ENCODE measurements at regions not wholly inside any gene's neighbourhood (a gene's known extent, or its start where the extent isn't known, plus 50 kb on each side); places are given as distances from the start of the nearest gene placed in this dataset.

DNA sequence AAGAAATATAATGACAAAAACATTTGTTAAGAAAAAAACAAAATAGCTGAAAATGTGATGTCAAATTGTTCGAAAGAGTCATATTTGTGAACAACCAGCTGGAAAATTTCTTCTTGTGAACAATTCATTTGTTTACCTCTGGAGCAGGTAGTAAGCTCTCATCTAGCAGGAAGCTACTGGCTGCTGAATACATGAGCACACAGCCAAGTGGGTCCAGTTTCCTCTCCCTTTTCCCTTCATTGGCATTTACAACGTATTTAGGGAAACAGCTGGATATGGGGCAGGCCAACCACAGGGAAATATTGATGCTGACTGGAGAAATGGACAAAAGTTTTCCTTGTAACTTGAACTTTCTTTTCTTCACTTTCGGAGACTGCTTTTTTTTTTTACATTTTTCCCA is 1354.7 kb upstream of the EPHA6 start:
- no peaks in the 10 kb centered on the region for H3K27me3 ChIP-seq (ENCODE audit: control insufficient read depth, insufficient read depth, low read length, poor library complexity, severe bottlenecking)
- H3K36me3 ChIP-seq (ENCODE audit: control insufficient read depth, insufficient read depth, low read length) = no peaks in the 10 kb centered on the region
- H3K4me1 ChIP-seq (ENCODE audit: control insufficient read depth, insufficient read depth, low read length) = no peaks in the 10 kb centered on the region
- no peak overlapping the region for H3K27ac ChIP-seq (ENCODE audit: insufficient read depth, low read depth, low read length, poor library complexity, severe bottlenecking)
- no peak overlapping the region for H3K4me3 ChIP-seq (ENCODE audit: insufficient read depth, low read depth, low read length)
- no peaks in the 10 kb centered on the region for H3K9me3 ChIP-seq (ENCODE audit: control insufficient read depth, low read length)
- 89 to 91% methylated on average over 3 of the region's 3 CpGs for WGBS, 2 experiments

DNA sequence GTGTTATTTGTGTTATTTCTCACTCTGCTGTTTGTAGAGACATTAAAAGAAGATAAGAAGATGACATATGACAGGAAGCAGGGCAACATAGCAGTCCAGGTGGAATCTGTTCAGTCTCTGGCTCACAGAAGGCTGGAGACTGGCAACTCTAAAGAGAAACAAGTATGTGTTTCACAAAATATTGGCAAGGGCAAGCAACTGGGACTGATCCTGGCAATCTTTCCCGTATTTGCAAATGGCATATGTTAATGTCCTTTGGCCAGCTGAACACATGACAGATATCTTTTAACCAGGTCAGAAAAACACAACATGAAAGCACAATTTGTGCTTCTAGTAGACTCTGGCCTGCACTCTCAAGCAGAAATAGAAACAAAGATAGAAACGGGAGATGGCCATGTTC is 1354.1 kb upstream of the EPHA6 start:
- Histone ChIP-seq H3K4me3 (ENCODE audit: insufficient read depth, low read depth, low read length) (no peak overlapping the region), H3K27me3 (ENCODE audit: control insufficient read depth, insufficient read depth, low read length, poor library complexity, severe bottlenecking) (no peaks in the 10 kb centered on the region), H3K36me3 (ENCODE audit: control insufficient read depth, insufficient read depth, low read length) (no peaks in the 10 kb centered on the region), H3K4me1 (ENCODE audit: control insufficient read depth, insufficient read depth, low read length) (no peaks in the 10 kb centered on the region), H3K9me3 (ENCODE audit: control insufficient read depth, low read length) (no peaks in the 10 kb centered on the region), H3K27ac (ENCODE audit: insufficient read depth, low read depth, low read length, poor library complexity, severe bottlenecking) (no peak overlapping the region)
- 87 to 97% methylated on average over 2 of the region's 2 CpGs for WGBS, 2 experiments

DNA sequence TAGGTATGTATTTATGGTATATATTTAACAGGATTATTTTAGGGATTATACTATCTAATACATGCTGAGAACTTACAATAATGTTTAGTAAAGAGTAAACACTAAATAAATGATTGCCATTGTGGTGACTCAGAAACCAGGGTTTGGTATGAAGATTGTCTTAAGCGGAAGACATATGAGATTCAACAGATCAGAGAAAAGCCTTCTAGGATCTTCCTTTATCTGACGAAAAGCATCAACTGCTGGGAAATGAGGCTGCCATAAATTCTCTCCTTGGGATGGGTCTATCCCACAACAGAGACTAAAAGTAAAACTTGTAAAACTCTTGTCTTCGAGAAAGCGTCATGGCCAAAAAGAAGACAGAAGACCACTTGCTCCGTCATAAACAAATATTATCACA is 1352.2 kb upstream of the EPHA6 start:
- Histone ChIP-seq H3K36me3 (ENCODE audit: control insufficient read depth, insufficient read depth, low read length) (no peaks in the 10 kb centered on the region), H3K27me3 (ENCODE audit: control insufficient read depth, insufficient read depth, low read length, poor library complexity, severe bottlenecking) (no peaks in the 10 kb centered on the region), H3K4me3 (ENCODE audit: insufficient read depth, low read depth, low read length) (no peak overlapping the region), H3K9me3 (ENCODE audit: control insufficient read depth, low read length) (no peaks in the 10 kb centered on the region), H3K4me1 (ENCODE audit: control insufficient read depth, insufficient read depth, low read length) (no peaks in the 10 kb centered on the region), H3K27ac (ENCODE audit: insufficient read depth, low read depth, low read length, poor library complexity, severe bottlenecking) (no peak overlapping the region)
- 73 to 75% methylated on average over 5 of the region's 5 CpGs for WGBS, 2 experiments

DNA sequence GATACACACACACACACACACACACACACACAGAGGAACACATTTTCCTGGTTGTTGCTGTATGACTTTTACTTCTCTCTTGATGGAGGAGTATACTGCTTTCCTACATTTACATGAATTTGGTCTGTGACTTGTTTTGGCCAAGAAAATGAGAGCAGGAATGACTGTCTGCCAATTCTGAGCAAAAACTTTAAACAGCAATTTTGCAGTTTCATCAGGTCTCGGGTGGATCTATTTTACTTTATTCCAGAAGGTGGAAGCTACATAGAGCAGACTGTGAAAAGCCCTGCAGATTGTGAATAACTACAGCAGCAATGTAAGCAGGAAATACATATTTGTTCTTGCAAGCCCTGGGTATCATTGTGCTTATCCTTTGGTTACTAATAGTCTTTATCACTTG is 1350.0 kb upstream of the EPHA6 start:
- no peak overlapping the region for H3K27ac ChIP-seq (ENCODE audit: insufficient read depth, low read depth, low read length, poor library complexity, severe bottlenecking)
- no peaks in the 10 kb centered on the region for H3K36me3 ChIP-seq (ENCODE audit: control insufficient read depth, insufficient read depth, low read length)
- no peaks in the 10 kb centered on the region for H3K9me3 ChIP-seq (ENCODE audit: control insufficient read depth, low read length)
- no peaks in the 10 kb centered on the region for H3K27me3 ChIP-seq (ENCODE audit: control insufficient read depth, insufficient read depth, low read length, poor library complexity, severe bottlenecking)
- H3K4me1 ChIP-seq (ENCODE audit: control insufficient read depth, insufficient read depth, low read length) = no peaks in the 10 kb centered on the region
- H3K4me3 ChIP-seq (ENCODE audit: insufficient read depth, low read depth, low read length) = no peak overlapping the region
- WGBS, 2 experiments = 0% methylated on average over 1 of the region's 1 CpG

DNA sequence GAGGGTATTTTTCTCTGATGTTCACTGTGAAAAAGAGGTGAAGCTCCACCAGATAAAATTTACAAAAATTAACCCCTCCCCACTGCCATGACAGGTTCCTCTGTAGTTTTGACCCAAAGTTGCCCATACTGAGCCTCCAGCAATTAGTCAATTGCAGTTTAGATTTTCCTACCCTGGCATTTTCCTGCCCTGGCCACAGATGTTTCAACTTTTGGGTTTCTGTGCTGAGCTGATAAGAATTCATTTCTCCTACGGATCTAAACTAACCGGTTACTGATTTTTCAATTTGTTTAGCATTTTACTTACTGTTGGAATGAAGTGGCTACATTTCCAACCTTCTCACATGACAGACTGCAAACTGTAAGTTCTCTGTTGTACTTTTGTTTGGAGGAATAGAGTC is 1346.1 kb upstream of the EPHA6 start:
- H3K4me3 ChIP-seq (ENCODE audit: insufficient read depth, low read depth, low read length) = no peak overlapping the region
- H3K4me1 ChIP-seq (ENCODE audit: control insufficient read depth, insufficient read depth, low read length) = no peaks in the 10 kb centered on the region
- no peak overlapping the region for H3K27ac ChIP-seq (ENCODE audit: insufficient read depth, low read depth, low read length, poor library complexity, severe bottlenecking)
- H3K36me3 ChIP-seq (ENCODE audit: control insufficient read depth, insufficient read depth, low read length) = no peaks in the 10 kb centered on the region
- no peaks in the 10 kb centered on the region for H3K9me3 ChIP-seq (ENCODE audit: control insufficient read depth, low read length)
- 91 to 100% methylated on average over 2 of the region's 2 CpGs for WGBS, 2 experiments
- H3K27me3 ChIP-seq (ENCODE audit: control insufficient read depth, insufficient read depth, low read length, poor library complexity, severe bottlenecking) = no peaks in the 10 kb centered on the region

DNA sequence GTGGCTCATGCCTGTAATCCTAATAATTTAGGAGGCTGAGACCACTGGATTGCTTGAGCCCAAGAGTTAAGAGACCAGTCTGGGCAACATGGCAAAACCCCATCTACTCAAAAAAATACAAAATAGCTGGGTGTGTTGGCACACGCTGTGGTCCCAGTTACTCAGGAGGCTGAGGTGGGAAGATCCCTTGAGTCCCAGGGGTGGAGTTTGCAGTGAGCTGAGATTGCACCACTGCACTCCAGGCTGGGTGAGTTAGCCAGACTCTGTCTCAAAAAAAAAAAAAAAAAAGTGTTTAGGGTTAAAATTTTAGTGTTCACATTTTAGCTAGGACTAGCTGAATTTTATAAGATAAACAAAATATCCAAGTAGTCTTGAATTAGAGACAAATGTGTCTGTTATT is 1340.1 kb upstream of the EPHA6 start:
- 67 to 85% methylated on average over 1 of the region's 1 CpG for whole genome bisulfite sequencing, 2 experiments
- H3K27me3 ChIP-seq (ENCODE audit: control insufficient read depth, insufficient read depth, low read length, poor library complexity, severe bottlenecking) = no peaks in the 10 kb centered on the region
- H3K9me3 ChIP-seq (ENCODE audit: control insufficient read depth, low read length) = no peaks in the 10 kb centered on the region
- no peak overlapping the region for H3K4me3 ChIP-seq (ENCODE audit: insufficient read depth, low read depth, low read length)
- H3K36me3 ChIP-seq (ENCODE audit: control insufficient read depth, insufficient read depth, low read length) = no peaks in the 10 kb centered on the region
- H3K27ac ChIP-seq (ENCODE audit: insufficient read depth, low read depth, low read length, poor library complexity, severe bottlenecking) = no peak overlapping the region
- no peaks in the 10 kb centered on the region for H3K4me1 ChIP-seq (ENCODE audit: control insufficient read depth, insufficient read depth, low read length)

DNA sequence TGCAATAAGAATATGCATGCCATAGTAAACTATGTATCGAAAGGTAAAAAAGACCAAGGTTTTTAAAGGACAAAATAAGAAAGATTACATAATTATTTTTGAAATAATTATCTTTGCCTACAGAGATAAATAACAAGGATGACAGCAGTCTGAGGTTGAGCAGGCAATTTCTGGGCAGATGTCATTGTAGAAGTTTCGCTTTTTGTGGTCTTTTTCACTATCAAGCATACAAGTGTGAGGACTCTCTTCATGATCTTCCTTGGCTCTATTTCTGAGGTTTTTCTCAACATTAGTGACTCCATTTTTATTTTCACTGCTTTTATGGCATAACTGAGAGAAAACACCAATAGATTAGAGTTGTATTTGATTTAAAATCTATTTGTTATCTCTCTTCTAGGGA is 1337.9 kb upstream of the EPHA6 start:
- Histone ChIP-seq H3K9me3 (ENCODE audit: control insufficient read depth, low read length) (no peaks in the 10 kb centered on the region), H3K27ac (ENCODE audit: insufficient read depth, low read depth, low read length, poor library complexity, severe bottlenecking) (no peak overlapping the region), H3K4me3 (ENCODE audit: insufficient read depth, low read depth, low read length) (no peak overlapping the region), H3K36me3 (ENCODE audit: control insufficient read depth, insufficient read depth, low read length) (no peaks in the 10 kb centered on the region), H3K4me1 (ENCODE audit: control insufficient read depth, insufficient read depth, low read length) (no peaks in the 10 kb centered on the region), H3K27me3 (ENCODE audit: control insufficient read depth, insufficient read depth, low read length, poor library complexity, severe bottlenecking) (no peaks in the 10 kb centered on the region)
- WGBS, 2 experiments = 95 to 97% methylated on average over 1 of the region's 2 CpGs

DNA sequence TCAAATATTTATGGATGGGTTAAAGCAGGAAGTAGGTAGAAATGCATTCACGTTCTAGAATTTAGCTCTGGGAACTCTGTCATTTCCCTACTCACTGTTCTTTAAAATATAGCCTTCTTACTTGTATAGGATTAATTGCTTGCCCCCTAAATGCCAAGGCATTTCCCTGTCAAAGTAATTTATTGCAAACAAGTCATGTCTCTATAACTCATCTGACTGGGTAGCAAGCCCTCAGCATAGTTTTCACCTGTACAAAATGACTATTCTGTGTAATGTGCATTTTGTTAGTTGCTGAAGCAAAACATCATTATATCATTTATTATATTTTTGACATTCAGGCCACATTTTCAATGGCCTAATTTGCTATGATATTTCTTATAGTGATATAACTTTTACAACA is 1308.2 kb upstream of the EPHA6 start:
- Histone ChIP-seq H3K9me3 (ENCODE audit: control insufficient read depth, low read length) (no peaks in the 10 kb centered on the region), H3K27me3 (ENCODE audit: control insufficient read depth, insufficient read depth, low read length, poor library complexity, severe bottlenecking) (no peaks in the 10 kb centered on the region), H3K36me3 (ENCODE audit: control insufficient read depth, insufficient read depth, low read length) (no peaks in the 10 kb centered on the region), H3K4me1 (ENCODE audit: control insufficient read depth, insufficient read depth, low read length) (no peaks in the 10 kb centered on the region), H3K27ac (ENCODE audit: insufficient read depth, low read depth, low read length, poor library complexity, severe bottlenecking) (no peak overlapping the region), H3K4me3 (ENCODE audit: insufficient read depth, low read depth, low read length) (no peak overlapping the region)
- 75 to 86% methylated on average over 1 of the region's 1 CpG for WGBS, 2 experiments

DNA sequence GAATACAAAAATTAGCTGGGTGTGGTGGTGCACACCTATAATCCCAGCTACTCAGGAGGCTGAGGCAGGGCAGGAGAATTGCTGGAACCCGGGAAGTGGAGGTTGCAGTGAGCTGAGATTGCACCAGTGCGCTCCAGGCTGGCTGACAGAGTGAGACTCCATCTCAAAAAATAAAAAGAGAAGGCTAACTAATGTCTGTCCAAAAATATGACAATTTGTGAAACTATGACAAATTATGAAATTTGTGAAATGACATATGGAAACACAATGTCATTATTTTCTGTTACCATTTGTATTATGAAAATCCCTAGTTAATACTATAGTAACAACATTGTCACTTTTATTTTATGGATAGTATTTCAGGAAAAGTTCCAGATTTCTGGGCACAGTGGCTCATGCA is 1306.3 kb upstream of the EPHA6 start:
- Histone ChIP-seq H3K9me3 (ENCODE audit: control insufficient read depth, low read length) (no peaks in the 10 kb centered on the region), H3K4me1 (ENCODE audit: control insufficient read depth, insufficient read depth, low read length) (no peaks in the 10 kb centered on the region), H3K27ac (ENCODE audit: insufficient read depth, low read depth, low read length, poor library complexity, severe bottlenecking) (no peak overlapping the region), H3K4me3 (ENCODE audit: insufficient read depth, low read depth, low read length) (no peak overlapping the region), H3K27me3 (ENCODE audit: control insufficient read depth, insufficient read depth, low read length, poor library complexity, severe bottlenecking) (no peaks in the 10 kb centered on the region), H3K36me3 (ENCODE audit: control insufficient read depth, insufficient read depth, low read length) (no peaks in the 10 kb centered on the region)
- 98 to 100% methylated on average over 2 of the region's 2 CpGs for WGBS, 2 experiments

DNA sequence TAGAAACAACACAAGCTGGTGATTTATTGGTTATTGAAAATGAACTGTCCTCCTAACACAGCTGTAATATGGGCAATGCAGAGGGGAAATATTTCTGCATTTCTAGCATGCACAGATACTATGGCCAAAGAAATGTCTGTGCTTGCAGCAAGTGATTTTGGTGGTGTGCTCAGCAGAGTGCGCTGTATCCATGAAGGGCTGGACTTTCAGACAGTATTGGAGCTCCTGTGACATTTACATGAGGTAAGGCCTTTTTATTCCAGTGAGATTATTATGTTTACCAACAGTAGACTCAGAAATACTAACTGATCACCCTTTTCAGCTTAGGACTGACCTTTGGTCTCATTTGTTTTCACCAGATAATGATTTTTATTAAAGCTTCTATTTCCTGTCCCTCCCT is 1302.6 kb upstream of the EPHA6 start:
- Histone ChIP-seq H3K9me3 (ENCODE audit: control insufficient read depth, low read length) (no peaks in the 10 kb centered on the region), H3K4me1 (ENCODE audit: control insufficient read depth, insufficient read depth, low read length) (no peaks in the 10 kb centered on the region), H3K27ac (ENCODE audit: insufficient read depth, low read depth, low read length, poor library complexity, severe bottlenecking) (no peak overlapping the region), H3K4me3 (ENCODE audit: insufficient read depth, low read depth, low read length) (no peak overlapping the region), H3K27me3 (ENCODE audit: control insufficient read depth, insufficient read depth, low read length, poor library complexity, severe bottlenecking) (no peaks in the 10 kb centered on the region), H3K36me3 (ENCODE audit: control insufficient read depth, insufficient read depth, low read length) (no peaks in the 10 kb centered on the region)
- WGBS, 2 experiments = 88 to 100% methylated on average over 1 of the region's 1 CpG

DNA sequence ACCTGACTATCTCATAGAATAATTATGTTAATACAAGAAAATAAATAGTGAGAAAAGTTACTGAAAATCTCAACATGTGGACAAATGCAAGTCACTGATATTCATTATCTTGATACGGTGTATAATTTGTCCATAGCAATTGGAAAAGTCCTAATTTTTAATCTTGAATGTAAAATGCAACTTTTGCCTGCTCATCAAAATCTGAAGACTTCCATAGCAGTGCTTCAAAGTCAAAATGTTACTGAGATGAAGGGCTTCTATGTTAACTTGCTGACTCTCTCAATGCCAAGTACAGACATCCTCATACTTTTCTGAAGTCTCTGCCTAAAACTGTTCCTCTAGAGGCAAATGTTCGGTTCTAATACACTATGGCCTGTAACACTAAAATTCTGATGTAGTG is 1300.1 kb upstream of the EPHA6 start:
- 90 to 96% methylated on average over 2 of the region's 2 CpGs for WGBS, 2 experiments
- no peaks in the 10 kb centered on the region for H3K9me3 ChIP-seq (ENCODE audit: control insufficient read depth, low read length)
- H3K27ac ChIP-seq (ENCODE audit: insufficient read depth, low read depth, low read length, poor library complexity, severe bottlenecking) = no peak overlapping the region

More for the DNA sequence above, 1300.1 kb upstream of the EPHA6 start:
- no peaks in the 10 kb centered on the region for H3K27me3 ChIP-seq (ENCODE audit: control insufficient read depth, insufficient read depth, low read length, poor library complexity, severe bottlenecking)
- no peak overlapping the region for H3K4me3 ChIP-seq (ENCODE audit: insufficient read depth, low read depth, low read length)
- H3K36me3 ChIP-seq (ENCODE audit: control insufficient read depth, insufficient read depth, low read length) = no peaks in the 10 kb centered on the region
- H3K4me1 ChIP-seq (ENCODE audit: control insufficient read depth, insufficient read depth, low read length) = no peaks in the 10 kb centered on the region

Data from ectodermal cell (in vitro differentiated cells).